ENCODE measurements at regions not wholly inside any gene's neighbourhood (a gene's known extent, or its start where the extent isn't known, plus 50 kb on each side); places are given as distances from the start of the nearest gene placed in this dataset.

DNA sequence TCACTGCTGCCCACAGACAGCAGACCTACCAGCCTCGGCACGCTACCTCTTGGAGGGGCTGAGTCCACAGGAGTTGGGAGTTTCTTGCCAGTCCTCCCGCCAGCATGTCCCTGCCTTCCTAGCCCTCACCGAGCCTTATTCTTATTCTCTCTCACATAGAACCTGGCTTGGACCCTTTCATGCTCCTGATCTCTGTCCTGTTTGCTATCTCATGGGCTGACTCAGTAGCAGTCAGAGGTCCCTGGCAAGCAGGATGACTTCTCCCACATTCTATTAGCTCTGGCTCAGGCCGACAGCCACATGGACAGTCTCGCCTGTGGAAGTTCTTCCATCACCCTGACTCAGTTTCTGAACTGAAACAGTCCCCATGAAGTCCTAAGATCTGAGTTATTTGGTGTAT, 79.5 kb upstream of the ADRA1D start:
- TF ChIP-seq, protein P1, sequence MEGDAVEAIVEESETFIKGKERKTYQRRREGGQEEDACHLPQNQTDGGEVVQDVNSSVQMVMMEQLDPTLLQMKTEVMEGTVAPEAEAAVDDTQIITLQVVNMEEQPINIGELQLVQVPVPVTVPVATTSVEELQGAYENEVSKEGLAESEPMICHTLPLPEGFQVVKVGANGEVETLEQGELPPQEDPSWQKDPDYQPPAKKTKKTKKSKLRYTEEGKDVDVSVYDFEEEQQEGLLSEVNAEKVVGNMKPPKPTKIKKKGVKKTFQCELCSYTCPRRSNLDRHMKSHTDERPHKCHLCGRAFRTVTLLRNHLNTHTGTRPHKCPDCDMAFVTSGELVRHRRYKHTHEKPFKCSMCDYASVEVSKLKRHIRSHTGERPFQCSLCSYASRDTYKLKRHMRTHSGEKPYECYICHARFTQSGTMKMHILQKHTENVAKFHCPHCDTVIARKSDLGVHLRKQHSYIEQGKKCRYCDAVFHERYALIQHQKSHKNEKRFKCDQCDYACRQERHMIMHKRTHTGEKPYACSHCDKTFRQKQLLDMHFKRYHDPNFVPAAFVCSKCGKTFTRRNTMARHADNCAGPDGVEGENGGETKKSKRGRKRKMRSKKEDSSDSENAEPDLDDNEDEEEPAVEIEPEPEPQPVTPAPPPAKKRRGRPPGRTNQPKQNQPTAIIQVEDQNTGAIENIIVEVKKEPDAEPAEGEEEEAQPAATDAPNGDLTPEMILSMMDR (IDR thresholded peaks at IDR 0.05; ENCODE audit: extremely low read depth, insufficient read depth, missing control alignments), result no peak
- no peak for DNase-seq (ENCODE audit: low spot score)
- in situ Hi-C loops (cut with MboI; ENCODE audit: low pct_unique_long_range_greater_than_20kb, low sequenced_read_pairs, unreplicated experiment), result no loop called here

DNA sequence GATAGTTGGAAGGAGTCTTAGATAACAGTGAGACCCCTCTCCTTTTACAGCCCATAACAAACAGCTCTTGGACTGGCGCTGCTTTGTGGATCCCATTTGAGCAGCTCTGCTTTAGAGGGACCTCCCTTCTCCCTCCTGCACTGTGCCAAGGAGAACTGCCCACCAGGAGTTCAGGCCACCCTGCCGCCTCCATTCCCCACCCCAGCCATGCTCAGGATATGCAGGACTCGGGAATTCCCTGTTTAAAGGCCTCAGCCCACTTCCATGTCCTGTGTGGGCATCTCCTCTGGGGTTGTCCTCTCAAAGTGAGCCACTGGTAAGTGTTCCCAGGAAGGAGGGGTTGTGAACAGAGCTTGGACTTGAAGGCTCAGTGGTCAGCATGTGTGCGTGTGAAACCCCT, 78.9 kb upstream of the ADRA1D start:
- in situ Hi-C loops (cut with MboI; ENCODE audit: low pct_unique_long_range_greater_than_20kb, low sequenced_read_pairs, unreplicated experiment), result no loop called here
- TF ChIP-seq, protein P1 (IDR thresholded peaks at IDR 0.05; ENCODE audit: extremely low read depth, insufficient read depth, missing control alignments), result no peak
- DNase-seq (ENCODE audit: low spot score), result no peak

DNA sequence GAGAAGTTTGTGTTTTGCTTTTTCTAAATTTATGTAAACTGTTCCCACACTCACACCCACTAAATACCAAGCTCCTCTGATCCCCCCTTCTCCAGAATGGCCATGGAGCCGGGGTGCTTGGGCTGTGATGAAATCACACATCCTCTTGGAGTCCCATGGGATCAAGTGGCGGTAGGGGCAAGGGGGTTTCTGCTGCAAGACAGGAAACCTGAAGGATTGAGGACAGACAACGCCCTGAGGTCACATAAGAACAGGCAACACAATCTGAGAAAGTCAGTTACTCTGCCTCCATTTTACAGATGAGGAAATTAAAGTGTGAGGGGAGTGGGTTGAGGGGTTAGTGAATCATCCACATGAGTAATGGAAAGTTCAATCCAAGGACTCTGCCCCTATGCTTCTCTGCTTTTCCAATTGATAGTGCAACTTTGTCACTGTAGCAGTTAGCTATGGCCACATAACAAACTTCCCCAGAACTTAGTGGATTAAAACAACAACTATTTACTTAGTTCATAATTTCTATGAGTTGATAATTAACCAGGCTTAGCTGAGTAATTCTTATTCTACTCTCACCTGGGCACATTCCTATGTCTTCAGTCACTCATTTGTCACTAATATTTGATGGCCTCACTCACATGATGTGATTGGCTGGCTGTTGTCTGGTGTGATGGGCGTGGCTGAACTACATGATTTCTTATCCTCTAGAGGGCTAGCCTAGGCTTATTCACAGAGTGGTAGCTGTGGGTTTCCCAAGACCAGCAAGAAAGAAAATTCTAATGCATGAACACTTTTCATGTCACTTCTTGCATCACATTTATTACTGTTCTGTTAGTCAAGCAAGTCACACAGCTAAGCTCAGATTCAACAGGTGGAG, 77.3 kb upstream of the ADRA1D start:
- DNase-seq (ENCODE audit: low spot score), result no peak
- in situ Hi-C loops (cut with MboI; ENCODE audit: low pct_unique_long_range_greater_than_20kb, low sequenced_read_pairs, unreplicated experiment), result no loop called here
- TF ChIP-seq, protein P1 (IDR thresholded peaks at IDR 0.05; ENCODE audit: extremely low read depth, insufficient read depth, missing control alignments), result no peak

DNA sequence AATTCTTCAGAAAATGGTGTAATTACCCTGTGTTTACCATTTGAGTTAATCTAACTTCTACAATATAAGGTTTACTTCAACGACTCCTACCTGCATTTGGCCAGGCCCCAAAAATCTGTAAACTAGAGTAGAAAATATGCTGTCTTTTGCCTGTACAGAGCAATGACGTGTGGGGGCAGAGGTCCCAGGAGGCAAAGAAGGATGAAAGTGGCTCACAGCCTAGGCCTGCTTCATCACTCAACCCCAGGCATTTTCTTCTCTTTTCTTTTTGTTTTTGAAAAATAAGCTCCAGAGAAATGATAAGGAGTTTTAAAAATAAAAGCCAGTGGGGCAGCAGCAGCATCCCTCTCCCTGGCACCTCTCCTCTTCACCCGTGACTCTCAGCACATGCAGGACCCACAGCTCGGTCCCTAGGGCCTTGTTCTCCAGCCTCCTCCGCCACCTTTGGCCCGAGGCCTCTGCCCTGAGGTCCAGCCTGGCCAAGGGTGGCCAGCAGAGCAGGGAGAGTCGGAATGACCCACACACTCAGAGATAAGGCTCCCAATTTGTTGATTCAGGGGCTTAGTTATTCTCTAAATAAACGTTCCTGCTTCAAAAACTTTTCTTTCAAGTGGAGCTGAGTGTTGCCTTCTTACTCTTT, 76.6 kb upstream of the ADRA1D start:
- in situ Hi-C loops (cut with MboI; ENCODE audit: low pct_unique_long_range_greater_than_20kb, low sequenced_read_pairs, unreplicated experiment), result no loop called here
- TF ChIP-seq, protein P1 (IDR thresholded peaks at IDR 0.05; ENCODE audit: extremely low read depth, insufficient read depth, missing control alignments), result no peak
- no peak for DNase-seq (ENCODE audit: low spot score)

DNA sequence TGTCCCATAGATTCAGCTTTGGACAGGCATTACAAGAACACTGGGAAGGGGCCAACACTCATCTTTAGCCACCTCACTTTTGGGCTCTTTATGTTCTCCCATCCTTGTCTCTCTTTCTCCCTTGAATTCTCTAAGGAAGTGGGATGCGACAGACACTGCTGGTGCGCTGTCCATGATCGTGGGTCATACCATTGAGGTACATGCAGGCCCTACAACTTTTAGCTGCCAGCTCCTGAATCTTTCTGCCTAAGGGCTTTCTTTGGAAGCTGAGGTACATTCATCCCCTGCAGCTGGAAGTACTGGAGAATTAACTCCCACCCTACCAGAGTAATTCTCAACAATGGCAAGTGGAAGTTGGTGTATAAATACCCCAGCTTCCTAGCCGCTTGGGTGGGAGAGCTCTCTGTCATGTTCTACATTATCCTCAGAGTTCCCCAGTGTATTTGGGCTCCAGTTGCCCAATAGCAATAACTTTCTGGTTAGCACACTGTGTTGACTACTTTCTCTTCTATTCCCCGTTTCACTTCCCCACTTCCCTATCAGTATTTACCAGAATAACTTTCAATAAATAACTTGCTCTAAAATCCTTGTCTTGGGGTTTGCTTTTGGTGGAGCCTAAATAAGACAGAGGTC, 75.6 kb upstream of the ADRA1D start:
- in situ Hi-C loops (cut with MboI; ENCODE audit: low pct_unique_long_range_greater_than_20kb, low sequenced_read_pairs, unreplicated experiment), result no loop called here
- TF ChIP-seq, protein P1 (IDR thresholded peaks at IDR 0.05; ENCODE audit: extremely low read depth, insufficient read depth, missing control alignments), result no peak
- no peak for DNase-seq (ENCODE audit: low spot score)

DNA sequence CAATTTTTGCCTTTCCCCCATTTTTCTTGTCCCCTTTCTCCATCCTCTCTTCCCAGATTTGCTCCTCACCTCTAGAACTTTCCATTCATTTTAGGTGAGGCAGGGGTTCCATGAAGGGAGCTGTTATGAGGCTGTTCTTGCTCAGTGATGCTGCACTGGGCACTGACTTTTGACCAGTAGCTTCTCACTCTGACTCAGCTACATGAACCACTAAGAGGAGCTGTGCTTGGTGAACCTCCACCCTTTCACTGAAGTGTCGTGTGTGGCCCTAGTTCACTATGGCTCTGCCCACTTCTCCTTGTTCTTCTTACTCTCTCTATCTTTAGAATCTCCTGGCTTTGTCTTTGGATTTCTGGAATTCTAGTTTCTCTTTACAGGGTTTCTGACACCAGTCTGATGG, 73.4 kb upstream of the ADRA1D start:
- in situ Hi-C loops (cut with MboI; ENCODE audit: low pct_unique_long_range_greater_than_20kb, low sequenced_read_pairs, unreplicated experiment), result no loop called here
- TF ChIP-seq, protein P1 (IDR thresholded peaks at IDR 0.05; ENCODE audit: extremely low read depth, insufficient read depth, missing control alignments), result no peak
- peak; percentile 21 for DNase-seq (ENCODE audit: low spot score)

All from GM13977 (cell line).